ENCODE measurements at regions not wholly inside any gene's neighbourhood (a gene's known extent, or its start where the extent isn't known, plus 50 kb on each side); places are given as distances from the start of the nearest gene placed in this dataset.

DNA sequence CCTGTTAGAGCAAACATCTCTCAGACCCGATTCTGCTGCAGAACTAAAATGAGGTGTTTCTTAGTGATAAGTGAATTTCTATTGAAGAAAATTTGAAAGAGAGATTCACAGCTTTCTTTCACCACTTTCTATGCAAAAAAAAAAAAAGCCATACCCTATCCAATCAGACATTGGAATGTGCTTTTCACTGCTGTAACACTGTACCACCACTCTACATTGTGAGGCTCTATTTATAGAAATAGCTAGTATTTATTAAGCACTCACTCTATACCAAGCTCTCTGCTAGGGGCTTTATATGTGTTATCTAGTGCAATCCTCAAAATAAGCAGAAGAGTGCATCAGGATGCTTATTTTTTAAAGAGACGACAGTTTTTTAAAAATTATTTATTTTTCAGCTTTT, 580.6 kb upstream of the VRK2 start:
- no peak for TF ChIP-seq EZH2phosphoT487 (IDR thresholded peaks at IDR 0.05; ENCODE audit: insufficient read depth, low read depth)
- TF ChIP-seq EZH2 (IDR thresholded peaks at IDR 0.05; ENCODE audit: insufficient read depth, poor library complexity, severe bottlenecking): no peak

All from GM23248 (cell line).